ENCODE measurements at regions not wholly inside any gene's neighbourhood (a gene's known extent, or its start where the extent isn't known, plus 50 kb on each side); places are given as distances from the start of the nearest gene placed in this dataset.

DNA sequence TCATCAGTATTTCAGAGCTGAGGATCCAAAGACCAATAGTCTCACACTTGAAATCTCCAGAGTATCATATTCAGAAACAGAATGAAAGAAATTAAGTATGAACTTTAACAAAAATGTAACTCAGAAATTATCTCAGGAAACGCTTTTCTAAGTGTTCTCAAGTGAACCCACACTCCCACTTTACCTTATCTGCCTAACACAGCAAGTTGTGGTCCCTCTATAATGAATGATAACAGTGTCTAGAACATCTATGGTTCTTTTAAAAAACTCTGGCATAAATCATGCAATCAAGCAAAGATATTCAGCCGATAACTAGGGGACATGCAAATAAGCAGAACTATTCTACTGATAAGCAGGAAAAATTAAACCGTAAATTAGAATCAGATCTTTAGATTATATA lies 1574.2 kb downstream of the PLA2G4A start:
- Histone ChIP-seq H3K4me2 (no peak overlapping the region), H3K4me1 (no peaks in the 10 kb centered on the region), H3K27ac (no peak overlapping the region), H3K4me3 (no peak overlapping the region), H3K9me3 (no peaks in the 10 kb centered on the region)
- CTCF ChIA-PET = no interaction called here
- 62% methylated on average over 3 of the region's 3 CpGs for WGBS (ENCODE audit: missing lambda C conversion rate)
- FAIRE-seq (no peak), DNase-seq (ENCODE audit: low read depth in 1 of 2, low spot score in 1 of 2) (no peak), ATAC-seq (no peak)
- POLR2A ChIA-PET = no interaction called here
- TF ChIP-seq, protein P1, sequence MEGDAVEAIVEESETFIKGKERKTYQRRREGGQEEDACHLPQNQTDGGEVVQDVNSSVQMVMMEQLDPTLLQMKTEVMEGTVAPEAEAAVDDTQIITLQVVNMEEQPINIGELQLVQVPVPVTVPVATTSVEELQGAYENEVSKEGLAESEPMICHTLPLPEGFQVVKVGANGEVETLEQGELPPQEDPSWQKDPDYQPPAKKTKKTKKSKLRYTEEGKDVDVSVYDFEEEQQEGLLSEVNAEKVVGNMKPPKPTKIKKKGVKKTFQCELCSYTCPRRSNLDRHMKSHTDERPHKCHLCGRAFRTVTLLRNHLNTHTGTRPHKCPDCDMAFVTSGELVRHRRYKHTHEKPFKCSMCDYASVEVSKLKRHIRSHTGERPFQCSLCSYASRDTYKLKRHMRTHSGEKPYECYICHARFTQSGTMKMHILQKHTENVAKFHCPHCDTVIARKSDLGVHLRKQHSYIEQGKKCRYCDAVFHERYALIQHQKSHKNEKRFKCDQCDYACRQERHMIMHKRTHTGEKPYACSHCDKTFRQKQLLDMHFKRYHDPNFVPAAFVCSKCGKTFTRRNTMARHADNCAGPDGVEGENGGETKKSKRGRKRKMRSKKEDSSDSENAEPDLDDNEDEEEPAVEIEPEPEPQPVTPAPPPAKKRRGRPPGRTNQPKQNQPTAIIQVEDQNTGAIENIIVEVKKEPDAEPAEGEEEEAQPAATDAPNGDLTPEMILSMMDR (IDR thresholded peaks at IDR 0.05) = no peak
- TF ChIP-seq POLR2A (IDR thresholded peaks at IDR 0.05; ENCODE audit: low read length) (no peak), CBX2 (IDR thresholded peaks at IDR 0.05; ENCODE audit: borderline replicate concordance, low read depth) (no peak)

- no peak overlapping the region for H3K4me3 ChIP-seq
- WGBS (ENCODE audit: missing lambda C conversion rate) = 44% methylated on average over 2 of the region's 2 CpGs
- H3K4me1 ChIP-seq = no peaks in the 10 kb centered on the region
- ATAC-seq (no peak), DNase-seq (ENCODE audit: low read depth in 1 of 2, low spot score in 1 of 2) (no peak), FAIRE-seq (no peak)
- POLR2A ChIA-PET = no interaction called here
- no peak overlapping the region for H3K27ac ChIP-seq
- no peaks in the 10 kb centered on the region for H3K9me3 ChIP-seq
- CTCF ChIA-PET = interaction anchor here (0.7 kb wide), 1 partner anchor 9 kb away, joined by 3 read pairs; no protein-coding TSS in a partner anchor
- TF ChIP-seq MYC (IDR thresholded peaks at IDR 0.05; ENCODE audit: borderline replicate concordance, low read length) (no peak), EHF (CRISPR knock-in tag; IDR thresholded peaks at IDR 0.05) (no peak), SMC3 (IDR thresholded peaks at IDR 0.05) (no peak), HOXB5 (CRISPR knock-in tag; IDR thresholded peaks at IDR 0.05) (no peak), MAFK (IDR thresholded peaks at IDR 0.05; ENCODE audit: partially characterized antibody) (no peak), CBX2 (IDR thresholded peaks at IDR 0.05; ENCODE audit: borderline replicate concordance, low read depth) (no peak), RNF2 (IDR thresholded peaks at IDR 0.05; ENCODE audit: borderline replicate concordance, low read depth) (no peak), HOXA7 (CRISPR knock-in tag; IDR thresholded peaks at IDR 0.05) (no peak), CEBPB (IDR thresholded peaks at IDR 0.05) (no peak), TP53 (CRISPR knock-in tag; IDR thresholded peaks at IDR 0.05) (no peak), KDM1A (IDR thresholded peaks at IDR 0.05; ENCODE audit: low read depth) (no peak), NR3C1 (IDR thresholded peaks at IDR 0.05) (no peak), JUNB (IDR thresholded peaks at IDR 0.05) (no peak), HEYL (CRISPR knock-in tag; IDR thresholded peaks at IDR 0.05) (no peak), CHD2 (IDR thresholded peaks at IDR 0.05; ENCODE audit: low read length, partially characterized antibody) (no peak), EP300 (IDR thresholded peaks at IDR 0.05) (no peak), HDAC2 (IDR thresholded peaks at IDR 0.05) (no peak)
- TF ChIP-seq, protein P2, sequence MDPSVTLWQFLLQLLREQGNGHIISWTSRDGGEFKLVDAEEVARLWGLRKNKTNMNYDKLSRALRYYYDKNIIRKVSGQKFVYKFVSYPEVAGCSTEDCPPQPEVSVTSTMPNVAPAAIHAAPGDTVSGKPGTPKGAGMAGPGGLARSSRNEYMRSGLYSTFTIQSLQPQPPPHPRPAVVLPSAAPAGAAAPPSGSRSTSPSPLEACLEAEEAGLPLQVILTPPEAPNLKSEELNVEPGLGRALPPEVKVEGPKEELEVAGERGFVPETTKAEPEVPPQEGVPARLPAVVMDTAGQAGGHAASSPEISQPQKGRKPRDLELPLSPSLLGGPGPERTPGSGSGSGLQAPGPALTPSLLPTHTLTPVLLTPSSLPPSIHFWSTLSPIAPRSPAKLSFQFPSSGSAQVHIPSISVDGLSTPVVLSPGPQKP (IDR thresholded peaks at IDR 0.05; ENCODE audit: low read depth, low read length) = no peak
- TF ChIP-seq, protein P1 (IDR thresholded peaks at IDR 0.05) = no peak
- TF ChIP-seq, protein P3, sequence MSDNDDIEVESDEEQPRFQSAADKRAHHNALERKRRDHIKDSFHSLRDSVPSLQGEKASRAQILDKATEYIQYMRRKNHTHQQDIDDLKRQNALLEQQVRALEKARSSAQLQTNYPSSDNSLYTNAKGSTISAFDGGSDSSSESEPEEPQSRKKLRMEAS (IDR thresholded peaks at IDR 0.05) = no peak
- H3K4me2 ChIP-seq = no peak overlapping the region
Observed at GRCh38 chr1:188406636-188407035, 1577.9 kb downstream of the PLA2G4A start.

DNA sequence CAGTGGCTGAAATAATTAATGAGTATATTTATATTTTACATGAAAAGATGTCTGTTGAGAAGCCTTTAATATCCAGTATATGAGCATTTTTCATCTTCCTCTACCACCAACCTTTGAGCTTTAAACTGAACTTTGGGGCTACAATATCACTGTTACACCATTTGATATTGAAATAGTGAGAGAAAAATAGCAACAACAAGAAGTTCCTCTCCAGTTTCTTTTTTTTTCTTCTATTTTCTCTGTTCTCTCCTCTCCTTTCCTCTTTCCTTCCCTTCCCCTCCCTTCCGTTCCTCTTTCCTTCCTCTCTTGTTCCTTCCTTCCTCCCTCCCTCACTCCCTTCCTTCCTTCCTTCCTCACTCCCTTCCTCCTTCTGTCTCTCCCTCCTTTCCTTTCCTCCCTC lies 1591.4 kb downstream of the PLA2G4A start:
- no peak for ATAC-seq
- 100% methylated on average over 1 of the region's 1 CpG for WGBS (ENCODE audit: missing lambda C conversion rate)
- FAIRE-seq = no peak
- POLR2A ChIA-PET = no interaction called here
- CTCF ChIA-PET = no interaction called here
- no peak overlapping the region for H3K4me2 ChIP-seq
- no peak overlapping the region for H3K4me3 ChIP-seq
- no peak overlapping the region for H3K27ac ChIP-seq
- TF ChIP-seq ZC3H11A (IDR thresholded peaks at IDR 0.05) (no peak), CEBPB (IDR thresholded peaks at IDR 0.05) (no peak), FOXS1 (CRISPR knock-in tag; IDR thresholded peaks at IDR 0.05) (no peak), MAZ (IDR thresholded peaks at IDR 0.05; ENCODE audit: borderline replicate concordance, low read depth, low read length) (no peak), NR3C1 (IDR thresholded peaks at IDR 0.05) (no peak), TFCP2L1 (CRISPR knock-in tag; IDR thresholded peaks at IDR 0.05) (no peak), ZSCAN20 (CRISPR knock-in tag; IDR thresholded peaks at IDR 0.05) (no peak), PHF8 (IDR thresholded peaks at IDR 0.05; ENCODE audit: borderline replicate concordance, low read depth) (no peak), RARB (CRISPR knock-in tag; IDR thresholded peaks at IDR 0.05) (no peak), PBX3 (IDR thresholded peaks at IDR 0.05) (no peak), JUNB (IDR thresholded peaks at IDR 0.05) (no peak), EHMT2 (IDR thresholded peaks at IDR 0.05; ENCODE audit: low read depth) (no peak), KDM5A (IDR thresholded peaks at IDR 0.05) (no peak), CHD2 (IDR thresholded peaks at IDR 0.05; ENCODE audit: low read length, partially characterized antibody) (no peak)
- TF ChIP-seq, protein P3 (IDR thresholded peaks at IDR 0.05) = no peak
- no peaks in the 10 kb centered on the region for H3K9me3 ChIP-seq
- H3K4me1 ChIP-seq = peaks cover 11% of the 10 kb centered on the region; the same call in 1 of the 3 replicates
- DNase-seq (ENCODE audit: low read depth in 1 of 2, low spot score in 1 of 2) = no peak

Data from A549 (cell line).